IMR-90 (cell line): ENCODE measurements at regions not wholly inside any gene's neighbourhood (a gene's known extent, or its start where the extent isn't known, plus 50 kb on each side); places are given as distances from the start of the nearest gene placed in this dataset.

Experiments
- BHLHE40 ChIP-seq: fragments of 150-350 bp; IDR thresholded peaks from 2 replicates; pipeline ENCODE4 v1.6.1; 2016; ENCODE audit warnings: mild to moderate bottlenecking, low read depth, low read length
- CEBPB ChIP-seq: IDR thresholded peaks from 2 replicates; pipeline ENCODE4 v1.6.1; 2012; ENCODE audit warnings: low read depth, low read length, improper control_type of control experiment
- CHD1 ChIP-seq: IDR thresholded peaks from 2 replicates; pipeline ENCODE4 v1.6.1; 2012; ENCODE audit warnings: low read depth, low read length, improper control_type of control experiment
- FOS ChIP-seq: fragments of 150-350 bp; IDR thresholded peaks from 2 replicates; pipeline ENCODE4 v1.6.1; 2016; ENCODE audit warnings: low read depth, low read length
- MAFK ChIP-seq: IDR thresholded peaks from 2 replicates; pipeline ENCODE4 v1.6.1; 2012; ENCODE audit warnings: low read depth, low read length, improper control_type of control experiment
- MAZ ChIP-seq: IDR thresholded peaks from 2 replicates; pipeline ENCODE4 v1.6.1; 2012; ENCODE audit warnings: low read depth, mild to moderate bottlenecking, low read length, improper control_type of control experiment, moderate library complexity, borderline replicate concordance
- POLR2A ChIP-seq: IDR thresholded peaks from 2 replicates; pipeline ENCODE4 v1.6.1; 2012; ENCODE audit warnings: mild to moderate bottlenecking, low read depth, low read length
- RAD21 ChIP-seq: IDR thresholded peaks from 2 replicates; pipeline ENCODE4 v1.6.1; 2012; ENCODE audit warnings: low read length, improper control_type of control experiment
- RCOR1 ChIP-seq: IDR thresholded peaks from 2 replicates; pipeline ENCODE4 v1.6.1; 2012; ENCODE audit warnings: mild to moderate bottlenecking, low read length, improper control_type of control experiment; ENCODE audit not compliant: insufficient replicate concordance
- SMC3 ChIP-seq: fragments of 150-350 bp; IDR thresholded peaks from 2 replicates; pipeline ENCODE4 v1.6.1; 2016; ENCODE audit warnings: low read depth, mild to moderate bottlenecking, antibody characterized with exemption, low read length, moderate library complexity
- TF ChIP-seq, protein P1 (sequence below): conservative IDR thresholded peaks from 2 replicates; pipeline ENCODE4 v1.5.1; 2012; ENCODE audit warnings: mild to moderate bottlenecking, low read depth, low read length, improper control_type of control experiment
- TF ChIP-seq, protein P2 (sequence below): fragments of 150-350 bp; IDR thresholded peaks from 2 replicates; pipeline ENCODE4 v1.6.1; 2017; ENCODE audit warnings: mild to moderate bottlenecking, antibody characterized with exemption, low read length, low read depth
- TF ChIP-seq, protein P3 (sequence below): fragments of 150-350 bp; IDR thresholded peaks from 2 replicates; pipeline ENCODE4 v1.6.1; 2016; ENCODE audit warnings: low read depth, mild to moderate bottlenecking, low read length, moderate library complexity, borderline replicate concordance

DNA sequence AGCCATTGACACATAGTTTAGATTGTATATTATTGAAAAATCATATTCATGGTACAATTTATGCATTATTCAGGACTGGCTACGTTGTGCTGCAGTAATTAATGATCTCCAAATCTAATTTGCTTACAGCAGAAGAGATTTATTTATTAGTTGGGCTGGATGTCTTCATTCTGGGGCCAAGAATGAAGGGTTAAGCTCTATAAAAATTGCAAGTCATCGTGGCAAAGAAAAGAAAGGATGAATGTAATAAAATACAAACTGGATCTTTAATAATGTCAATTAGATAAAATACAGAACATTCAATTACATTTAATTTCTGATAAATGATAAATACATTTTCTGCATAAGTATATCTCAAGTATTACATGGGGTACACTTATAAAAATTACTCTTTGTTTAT, 151.8 kb upstream of the ANO5 start:
- TF ChIP-seq, protein P1, sequence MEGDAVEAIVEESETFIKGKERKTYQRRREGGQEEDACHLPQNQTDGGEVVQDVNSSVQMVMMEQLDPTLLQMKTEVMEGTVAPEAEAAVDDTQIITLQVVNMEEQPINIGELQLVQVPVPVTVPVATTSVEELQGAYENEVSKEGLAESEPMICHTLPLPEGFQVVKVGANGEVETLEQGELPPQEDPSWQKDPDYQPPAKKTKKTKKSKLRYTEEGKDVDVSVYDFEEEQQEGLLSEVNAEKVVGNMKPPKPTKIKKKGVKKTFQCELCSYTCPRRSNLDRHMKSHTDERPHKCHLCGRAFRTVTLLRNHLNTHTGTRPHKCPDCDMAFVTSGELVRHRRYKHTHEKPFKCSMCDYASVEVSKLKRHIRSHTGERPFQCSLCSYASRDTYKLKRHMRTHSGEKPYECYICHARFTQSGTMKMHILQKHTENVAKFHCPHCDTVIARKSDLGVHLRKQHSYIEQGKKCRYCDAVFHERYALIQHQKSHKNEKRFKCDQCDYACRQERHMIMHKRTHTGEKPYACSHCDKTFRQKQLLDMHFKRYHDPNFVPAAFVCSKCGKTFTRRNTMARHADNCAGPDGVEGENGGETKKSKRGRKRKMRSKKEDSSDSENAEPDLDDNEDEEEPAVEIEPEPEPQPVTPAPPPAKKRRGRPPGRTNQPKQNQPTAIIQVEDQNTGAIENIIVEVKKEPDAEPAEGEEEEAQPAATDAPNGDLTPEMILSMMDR, result no peak
- TF ChIP-seq CHD1 (no peak), CEBPB (no peak), SMC3 (no peak), POLR2A (no peak), MAZ (no peak), RAD21 (no peak), MAFK (no peak), RCOR1 (no peak), FOS (no peak), BHLHE40 (no peak)
- TF ChIP-seq, protein P2, sequence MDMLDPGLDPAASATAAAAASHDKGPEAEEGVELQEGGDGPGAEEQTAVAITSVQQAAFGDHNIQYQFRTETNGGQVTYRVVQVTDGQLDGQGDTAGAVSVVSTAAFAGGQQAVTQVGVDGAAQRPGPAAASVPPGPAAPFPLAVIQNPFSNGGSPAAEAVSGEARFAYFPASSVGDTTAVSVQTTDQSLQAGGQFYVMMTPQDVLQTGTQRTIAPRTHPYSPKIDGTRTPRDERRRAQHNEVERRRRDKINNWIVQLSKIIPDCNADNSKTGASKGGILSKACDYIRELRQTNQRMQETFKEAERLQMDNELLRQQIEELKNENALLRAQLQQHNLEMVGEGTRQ, result no peak
- TF ChIP-seq, protein P3, sequence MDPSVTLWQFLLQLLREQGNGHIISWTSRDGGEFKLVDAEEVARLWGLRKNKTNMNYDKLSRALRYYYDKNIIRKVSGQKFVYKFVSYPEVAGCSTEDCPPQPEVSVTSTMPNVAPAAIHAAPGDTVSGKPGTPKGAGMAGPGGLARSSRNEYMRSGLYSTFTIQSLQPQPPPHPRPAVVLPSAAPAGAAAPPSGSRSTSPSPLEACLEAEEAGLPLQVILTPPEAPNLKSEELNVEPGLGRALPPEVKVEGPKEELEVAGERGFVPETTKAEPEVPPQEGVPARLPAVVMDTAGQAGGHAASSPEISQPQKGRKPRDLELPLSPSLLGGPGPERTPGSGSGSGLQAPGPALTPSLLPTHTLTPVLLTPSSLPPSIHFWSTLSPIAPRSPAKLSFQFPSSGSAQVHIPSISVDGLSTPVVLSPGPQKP, result no peak
